AG04449 (cell line): ENCODE measurements at regions not wholly inside any gene's neighbourhood (a gene's known extent, or its start where the extent isn't known, plus 50 kb on each side); places are given as distances from the start of the nearest gene placed in this dataset.
A peak's percentile ranks its signal among the peaks of the same experiment; 100 is the strongest.

Experiments used
- CTCF ChIA-PET: fragments of 350-600 bp; formaldehyde crosslinking; extraction: SDS; loops from one replicate; lab custom pipeline; 2021; ENCODE audit warnings: antibody characterized with exemption; lab: Yijun Ruan, JAX
- POLR2A ChIA-PET: fragments of 400-600, 350-600 bp; formaldehyde crosslinking; extraction: SDS; loops from one replicate; lab custom pipeline; 2020; ENCODE audit warnings: antibody characterized with exemption, inconsistent platforms; lab: Yijun Ruan, JAX
- DNase-seq: peaks from one replicate; pipeline ENCODE4 v3.0.0-alpha.2; 2010; ENCODE audit warnings: low read depth, low spot score
- H3K4me3 ChIP-seq: 2 replicates; pipeline ENCODE4 v1.5.1; 2011; ENCODE audit warnings: low read depth, mild to moderate bottlenecking, control low read depth, low read length
- TF ChIP-seq, protein P1 (sequence below): IDR thresholded peaks from one replicate; pipeline ENCODE4 v1.5.1; 2011; ENCODE audit warnings: mild to moderate bottlenecking, moderate library complexity, low read length, control low read depth, inconsistent platforms; ENCODE audit not compliant: insufficient read depth; ENCODE audit errors: missing control alignments

DNA sequence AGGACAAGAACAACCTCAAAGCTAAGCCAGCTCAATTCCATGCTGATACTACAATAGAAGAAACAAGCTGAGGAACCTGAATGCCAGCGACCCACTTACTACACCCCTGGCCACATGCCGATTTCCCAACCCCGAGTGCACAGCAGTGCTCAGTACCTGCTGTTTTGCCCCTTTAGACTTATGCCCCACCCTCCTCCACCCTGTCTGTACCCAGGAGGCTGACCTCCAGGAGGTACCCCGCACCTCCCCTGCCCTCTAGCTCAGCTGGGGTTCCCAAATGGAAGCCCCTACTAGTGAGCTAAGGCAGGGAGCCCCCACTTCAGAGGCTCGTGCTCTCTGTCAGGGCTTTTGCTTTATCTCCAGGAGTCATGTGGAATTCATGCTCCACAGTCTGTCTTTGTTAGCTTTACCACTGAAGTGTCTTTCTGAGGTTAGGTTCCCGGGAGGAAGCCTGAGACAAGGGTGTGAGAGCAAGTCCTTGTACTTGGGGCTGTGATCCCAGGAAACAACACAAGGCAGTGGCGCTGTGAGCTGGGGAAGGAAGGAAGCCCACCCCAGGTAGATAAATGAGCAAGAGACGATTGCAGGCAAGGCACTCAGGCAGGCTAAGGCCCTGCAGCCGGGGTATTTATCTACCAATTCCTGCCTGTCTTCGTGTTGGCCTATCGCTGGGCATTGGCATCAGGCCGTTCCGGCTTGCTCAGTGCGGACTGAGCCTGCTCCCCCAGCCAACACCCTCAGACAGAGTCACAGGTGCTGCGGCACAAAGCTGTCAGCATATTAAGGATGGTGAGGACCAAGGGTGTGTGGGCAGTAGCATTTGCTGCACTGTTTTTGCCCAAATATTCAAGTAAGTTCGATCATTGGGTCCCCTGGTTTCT is 220.5 kb downstream of the CYP26B1 start:
- POLR2A ChIA-PET = no interaction called here
- TF ChIP-seq, protein P1, sequence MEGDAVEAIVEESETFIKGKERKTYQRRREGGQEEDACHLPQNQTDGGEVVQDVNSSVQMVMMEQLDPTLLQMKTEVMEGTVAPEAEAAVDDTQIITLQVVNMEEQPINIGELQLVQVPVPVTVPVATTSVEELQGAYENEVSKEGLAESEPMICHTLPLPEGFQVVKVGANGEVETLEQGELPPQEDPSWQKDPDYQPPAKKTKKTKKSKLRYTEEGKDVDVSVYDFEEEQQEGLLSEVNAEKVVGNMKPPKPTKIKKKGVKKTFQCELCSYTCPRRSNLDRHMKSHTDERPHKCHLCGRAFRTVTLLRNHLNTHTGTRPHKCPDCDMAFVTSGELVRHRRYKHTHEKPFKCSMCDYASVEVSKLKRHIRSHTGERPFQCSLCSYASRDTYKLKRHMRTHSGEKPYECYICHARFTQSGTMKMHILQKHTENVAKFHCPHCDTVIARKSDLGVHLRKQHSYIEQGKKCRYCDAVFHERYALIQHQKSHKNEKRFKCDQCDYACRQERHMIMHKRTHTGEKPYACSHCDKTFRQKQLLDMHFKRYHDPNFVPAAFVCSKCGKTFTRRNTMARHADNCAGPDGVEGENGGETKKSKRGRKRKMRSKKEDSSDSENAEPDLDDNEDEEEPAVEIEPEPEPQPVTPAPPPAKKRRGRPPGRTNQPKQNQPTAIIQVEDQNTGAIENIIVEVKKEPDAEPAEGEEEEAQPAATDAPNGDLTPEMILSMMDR = no peak
- CTCF ChIA-PET = interaction anchor here (1.2 to 2.0 kb wide), 3 partner anchors 9 to 38 kb away, joined by 4 to 5 read pairs (median 5); no protein-coding TSS in a partner anchor
- no peak overlapping the region for H3K4me3 ChIP-seq
- no peak for DNase-seq

DNA sequence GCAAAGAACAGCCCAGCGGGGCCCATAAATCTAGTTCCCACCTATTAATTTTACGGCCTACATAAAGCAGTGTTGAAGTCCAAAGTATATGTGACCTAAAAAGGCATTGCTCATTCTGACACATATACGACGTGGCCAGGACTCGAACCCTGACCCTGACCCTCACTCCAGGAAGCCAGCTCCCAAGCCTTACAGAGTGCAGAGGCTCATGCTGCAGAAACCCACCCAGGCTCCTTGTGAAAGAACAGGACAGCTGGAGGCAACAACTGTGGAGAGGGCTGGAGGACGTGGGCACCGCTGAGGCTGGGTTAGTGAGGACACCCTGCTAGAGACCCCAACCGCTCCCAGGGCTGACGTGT is 221.6 kb downstream of the CYP26B1 start:
- no peak for DNase-seq
- TF ChIP-seq, protein P1 = no peak
- ChIA-PET CTCF (interaction anchor here (1.2 to 5.1 kb wide), 5 partner anchors 8 to 225 kb away, joined by 4 to 28 read pairs (median 5); no protein-coding TSS in a partner anchor), POLR2A (no interaction called here)
- H3K4me3 ChIP-seq = no peak overlapping the region

DNA sequence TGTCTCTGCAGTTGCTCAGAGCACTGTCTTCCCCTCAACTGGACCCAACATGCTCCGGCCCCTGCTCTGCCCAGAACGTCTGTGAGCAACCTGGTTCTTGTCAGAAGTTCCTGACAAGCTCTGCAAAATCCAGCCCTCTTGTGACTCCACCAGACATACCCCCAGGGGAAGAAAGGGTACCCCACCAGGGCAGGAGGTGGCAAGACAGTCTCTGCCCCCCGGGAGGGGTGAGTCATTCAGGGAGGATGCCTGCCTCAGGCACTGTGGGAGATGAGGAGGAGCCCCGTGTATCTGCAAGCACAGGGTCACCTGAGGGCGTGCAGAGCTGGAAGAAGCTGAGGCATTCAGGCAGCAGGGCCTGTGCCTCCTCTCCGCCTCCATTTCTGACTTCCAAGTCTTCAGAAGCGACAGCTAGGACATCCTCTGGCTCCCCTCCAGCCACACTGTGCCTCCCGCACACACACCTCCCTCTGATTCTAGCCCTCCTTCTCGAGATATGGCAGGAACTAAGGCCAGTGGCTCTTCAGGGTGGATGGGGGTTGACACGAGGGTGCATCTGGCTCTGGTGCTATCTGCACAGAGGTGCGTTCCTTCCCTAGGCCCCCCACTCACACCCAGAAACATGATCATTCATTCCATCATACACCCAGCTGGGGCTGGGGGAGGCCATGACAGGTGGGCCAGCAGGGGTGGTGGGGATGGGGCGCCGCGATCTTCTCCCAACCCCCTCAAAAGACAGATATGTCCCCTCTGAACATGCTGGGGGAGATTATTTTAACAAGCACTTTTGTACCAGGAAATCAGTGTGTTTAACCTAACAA is 222.2 kb downstream of the CYP26B1 start:
- H3K4me3 ChIP-seq = no peak overlapping the region
- TF ChIP-seq, protein P1 = no peak
- ChIA-PET CTCF (interaction anchor here (0.8 to 5.1 kb wide), 7 partner anchors 9 to 654 kb away, joined by 3 to 28 read pairs (median 5); no protein-coding TSS in a partner anchor), POLR2A (no interaction called here)
- DNase-seq = no peak

DNA sequence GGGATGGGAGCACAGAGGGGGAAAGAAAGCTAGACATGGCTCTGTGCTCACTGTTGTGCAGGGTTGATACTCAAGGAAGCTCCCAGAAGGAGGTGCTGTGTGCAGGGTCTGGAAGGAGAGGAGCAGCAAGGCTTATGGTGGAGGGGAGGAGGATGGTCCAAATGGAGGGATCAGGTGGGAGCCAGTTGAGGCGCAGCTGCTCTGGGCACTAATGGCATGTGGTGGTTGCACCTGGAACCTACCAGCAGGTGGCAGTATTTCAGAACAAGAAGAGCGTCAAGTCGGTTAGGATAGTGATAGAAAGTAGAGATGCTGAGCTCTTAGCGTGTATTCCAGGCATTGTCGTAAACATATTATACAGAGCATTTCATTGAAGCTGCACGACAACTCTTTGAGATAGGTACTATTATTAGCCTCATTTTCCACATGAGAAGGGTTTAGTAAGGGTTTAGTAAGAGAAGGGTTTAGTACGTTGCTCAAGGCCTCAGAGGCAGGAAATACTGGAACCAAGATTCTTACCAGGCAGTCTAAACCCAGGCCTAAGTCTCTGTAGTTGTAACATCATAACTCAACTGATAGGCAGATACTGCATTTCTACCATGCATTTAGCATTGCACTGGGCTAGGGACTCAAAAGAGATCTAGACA is 223.7 kb downstream of the CYP26B1 start:
- ChIA-PET POLR2A (no interaction called here), CTCF (interaction anchor here (0.6 to 5.1 kb wide), 22 partner anchors 9 to 656 kb away, joined by 3 to 64 read pairs (median 4); no protein-coding TSS in a partner anchor)
- no peak overlapping the region for H3K4me3 ChIP-seq
- DNase-seq = no peak
- TF ChIP-seq, protein P1 = peak; percentile 48

DNA sequence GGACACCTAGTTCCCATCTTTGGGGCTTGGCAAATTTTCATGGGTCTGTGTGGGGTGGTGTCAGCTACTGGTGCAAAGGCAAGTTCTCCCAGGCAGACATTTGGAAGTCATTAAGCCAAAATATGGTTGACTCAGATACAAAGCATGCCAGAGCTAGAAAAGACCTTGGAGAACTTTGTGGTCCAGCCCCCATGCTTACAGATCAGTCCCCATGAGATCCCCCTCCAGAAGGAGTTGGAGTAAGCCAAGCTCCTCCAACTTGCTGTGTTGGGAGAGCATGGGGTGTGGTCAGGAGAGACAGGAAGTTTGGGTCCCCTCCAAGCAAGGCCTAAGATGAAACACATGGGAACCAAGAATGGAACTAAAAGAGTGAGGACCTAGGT is 224.5 kb downstream of the CYP26B1 start:
- no peak for DNase-seq
- CTCF ChIA-PET = interaction anchor here (0.9 to 5.1 kb wide), 13 partner anchors 11 to 657 kb away, joined by 3 to 64 read pairs (median 5); no protein-coding TSS in a partner anchor
- TF ChIP-seq, protein P1 = no peak
- H3K4me3 ChIP-seq = no peak overlapping the region
- POLR2A ChIA-PET = no interaction called here
